Upper lobe of right lung (tissue), 1 donor: ENCODE measurements at regions not wholly inside any gene's neighbourhood (a gene's known extent, or its start where the extent isn't known, plus 50 kb on each side); places are given as distances from the start of the nearest gene placed in this dataset.

ENCODE experiments used
- ATAC-seq: fragments of 200-7000 bp; cut with Tn5 transposase; one replicate; pipeline ENCODE4 v1.9.1; 2020; ENCODE audit warnings: mild to moderate bottlenecking, moderate library complexity
- DNase-seq: peaks from one replicate; pipeline ENCODE4 v3.0.0-alpha.2; 2020
- H3K27ac ChIP-seq: fragments of 200-600 bp; one replicate; pipeline ENCODE4 v1.8.0; 2022
- H3K27me3 ChIP-seq: fragments of 200-600 bp; one replicate; pipeline ENCODE4 v1.8.0; 2022; ENCODE audit warnings: mild to moderate bottlenecking
- H3K36me3 ChIP-seq: fragments of 200-600 bp; one replicate; pipeline ENCODE4 v1.8.0; 2022
- H3K4me1 ChIP-seq: fragments of 200-600 bp; one replicate; pipeline ENCODE4 v1.8.0; 2022
- H3K4me3 ChIP-seq: fragments of 200-600 bp; one replicate; pipeline ENCODE4 v1.8.0; 2022; ENCODE audit warnings: mild to moderate bottlenecking
- H3K9me3 ChIP-seq: fragments of 200-600 bp; one replicate; pipeline ENCODE4 v1.8.0; 2022
- intact Hi-C: fragments of 100-400 bp; cut with DNase I; formaldehyde crosslinking; loops from one replicate; pipeline ENCODE4 v1.11.0; 2022
- TF ChIP-seq, protein P1 (sequence below): fragments of 200-600 bp; IDR thresholded peaks from one replicate; pipeline ENCODE4 v1.8.0; 2022; ENCODE audit warnings: antibody characterized with exemption
- donor health status: DM: no; HTN: yes; CAD: no; lungs with severe emphysema.

DNA sequence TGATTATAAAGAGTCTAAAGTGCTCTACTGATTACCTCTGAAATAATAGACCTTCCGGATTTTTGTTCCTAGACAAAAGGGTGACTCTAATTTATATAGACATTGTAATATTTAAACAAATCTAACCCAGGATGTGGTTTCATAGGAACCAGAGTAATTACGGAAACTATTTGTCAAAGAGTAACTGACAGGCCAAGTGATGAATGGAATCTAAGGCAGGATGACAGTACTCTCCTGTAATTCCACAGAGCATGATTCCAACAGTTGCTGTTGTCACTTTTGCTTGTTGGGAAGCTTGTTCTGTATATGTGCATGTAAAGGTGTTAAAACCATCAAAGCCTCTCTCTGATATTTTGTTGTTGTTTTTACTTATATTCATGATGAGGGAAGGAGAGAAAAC lies 1141.0 kb downstream of the IGSF11 start:
- Histone ChIP-seq H3K4me1 (no peaks in the 10 kb centered on the region), H3K27ac (no peak overlapping the region), H3K4me3 (no peak overlapping the region), H3K36me3 (no peaks in the 10 kb centered on the region), H3K27me3 (no peaks in the 10 kb centered on the region), H3K9me3 (no peaks in the 10 kb centered on the region)
- ATAC-seq (no peak), DNase-seq (no peak)
- intact Hi-C loops, result no loop called here
- TF ChIP-seq, protein P1, sequence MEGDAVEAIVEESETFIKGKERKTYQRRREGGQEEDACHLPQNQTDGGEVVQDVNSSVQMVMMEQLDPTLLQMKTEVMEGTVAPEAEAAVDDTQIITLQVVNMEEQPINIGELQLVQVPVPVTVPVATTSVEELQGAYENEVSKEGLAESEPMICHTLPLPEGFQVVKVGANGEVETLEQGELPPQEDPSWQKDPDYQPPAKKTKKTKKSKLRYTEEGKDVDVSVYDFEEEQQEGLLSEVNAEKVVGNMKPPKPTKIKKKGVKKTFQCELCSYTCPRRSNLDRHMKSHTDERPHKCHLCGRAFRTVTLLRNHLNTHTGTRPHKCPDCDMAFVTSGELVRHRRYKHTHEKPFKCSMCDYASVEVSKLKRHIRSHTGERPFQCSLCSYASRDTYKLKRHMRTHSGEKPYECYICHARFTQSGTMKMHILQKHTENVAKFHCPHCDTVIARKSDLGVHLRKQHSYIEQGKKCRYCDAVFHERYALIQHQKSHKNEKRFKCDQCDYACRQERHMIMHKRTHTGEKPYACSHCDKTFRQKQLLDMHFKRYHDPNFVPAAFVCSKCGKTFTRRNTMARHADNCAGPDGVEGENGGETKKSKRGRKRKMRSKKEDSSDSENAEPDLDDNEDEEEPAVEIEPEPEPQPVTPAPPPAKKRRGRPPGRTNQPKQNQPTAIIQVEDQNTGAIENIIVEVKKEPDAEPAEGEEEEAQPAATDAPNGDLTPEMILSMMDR, result no peak

DNA sequence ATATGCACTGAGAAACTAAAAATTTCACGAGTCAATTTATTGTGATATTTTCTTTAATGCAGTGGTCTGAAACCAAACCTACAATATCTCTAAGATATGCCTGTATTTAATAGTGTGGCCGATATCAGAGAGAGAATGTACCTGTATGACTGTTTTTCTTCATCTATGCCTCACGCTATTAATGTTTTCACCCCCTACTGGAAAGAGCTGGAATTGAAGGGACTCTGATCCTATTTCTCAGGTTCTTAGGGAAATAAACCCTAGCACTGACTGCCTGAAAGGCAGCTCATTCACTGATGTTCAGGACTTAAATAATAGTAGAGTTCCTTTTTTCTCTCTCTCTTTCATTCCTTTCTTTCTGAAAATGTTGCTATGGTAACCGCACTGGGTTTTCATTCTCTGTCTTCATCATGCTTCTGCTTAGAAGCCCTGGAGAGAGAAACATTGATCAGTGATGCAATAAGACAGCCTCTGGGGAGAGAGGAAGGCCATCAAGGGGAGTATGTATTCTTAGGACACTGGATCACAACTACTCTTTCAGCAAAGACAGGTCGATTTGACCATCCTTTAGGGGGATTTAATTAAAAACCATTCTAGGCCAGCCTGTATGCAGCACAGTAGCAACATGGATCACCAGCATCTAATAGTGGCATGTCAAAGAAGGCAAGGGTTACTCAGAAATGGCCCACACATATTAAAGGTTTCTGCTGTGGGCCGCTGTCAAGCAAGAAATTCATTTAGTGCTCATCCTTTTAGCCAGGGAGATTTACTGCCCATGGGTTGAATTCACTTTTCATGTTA lies 1135.7 kb downstream of the IGSF11 start:
- Histone ChIP-seq H3K4me3 (no peak overlapping the region), H3K9me3 (no peaks in the 10 kb centered on the region), H3K27me3 (no peaks in the 10 kb centered on the region), H3K27ac (no peak overlapping the region), H3K4me1 (no peaks in the 10 kb centered on the region), H3K36me3 (no peaks in the 10 kb centered on the region)
- ATAC-seq (no peak), DNase-seq (no peak)
- intact Hi-C loops, result no loop called here
- TF ChIP-seq, protein P1, result peak; percentile 28

DNA sequence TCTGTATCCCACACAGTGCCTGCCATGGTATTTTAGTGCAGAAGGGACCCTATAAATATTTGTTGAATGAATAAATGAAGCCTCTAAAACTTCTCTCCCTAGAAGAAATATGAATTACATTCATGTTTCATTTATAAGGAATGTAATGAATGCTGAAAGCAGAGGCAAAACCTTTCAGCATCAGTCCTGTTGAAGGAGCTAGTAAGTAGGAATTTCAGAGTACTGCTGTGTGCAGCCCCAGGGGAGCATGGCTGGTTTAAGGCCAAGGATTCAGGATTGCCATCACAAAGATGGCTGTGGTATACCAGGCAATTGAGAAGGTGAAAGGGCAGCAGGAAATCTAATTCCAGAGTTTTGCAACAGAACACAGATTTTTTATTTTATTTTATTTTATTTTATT lies 1131.4 kb downstream of the IGSF11 start:
- Histone ChIP-seq H3K36me3 (no peaks in the 10 kb centered on the region), H3K27me3 (no peaks in the 10 kb centered on the region), H3K9me3 (no peaks in the 10 kb centered on the region), H3K27ac (no peak overlapping the region), H3K4me3 (no peak overlapping the region), H3K4me1 (no peaks in the 10 kb centered on the region)
- intact Hi-C loops, result no loop called here
- DNase-seq, result no peak
- TF ChIP-seq, protein P1, result no peak
- ATAC-seq, result no peak

DNA sequence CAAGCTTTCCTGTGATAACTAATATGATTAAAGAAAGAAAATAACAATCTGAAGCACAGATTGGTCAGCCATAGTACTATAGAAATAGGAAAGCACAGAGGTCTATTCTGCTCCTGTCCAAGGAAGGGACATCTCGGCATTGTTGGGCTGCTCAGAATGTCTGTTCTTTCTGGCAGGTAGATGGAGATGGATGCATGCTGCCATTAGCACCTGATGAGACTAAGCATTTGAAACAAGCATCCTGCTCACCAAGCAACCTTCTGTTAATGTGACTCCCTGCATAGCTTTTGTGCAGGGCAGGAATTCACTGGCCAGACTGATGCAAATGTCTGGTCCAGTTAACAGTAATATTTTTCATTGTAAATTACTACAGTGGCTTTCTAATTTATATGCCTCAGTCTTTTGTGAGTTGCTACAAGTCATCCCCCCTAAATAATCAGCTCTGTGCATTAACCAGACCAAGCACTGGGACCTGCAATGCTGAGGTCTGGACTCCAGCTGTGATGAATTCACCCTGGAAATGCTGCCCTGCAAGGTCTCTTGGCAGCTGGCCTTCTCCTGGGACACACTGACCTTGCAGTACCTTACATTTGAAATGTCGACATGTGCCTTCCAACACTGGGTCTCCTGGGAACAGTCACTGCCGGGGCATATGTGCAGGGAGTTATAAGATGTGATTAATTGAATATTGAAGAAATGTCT lies 1123.7 kb downstream of the IGSF11 start:
- Histone ChIP-seq H3K4me3 (no peak overlapping the region), H3K4me1 (no peaks in the 10 kb centered on the region), H3K27me3 (no peaks in the 10 kb centered on the region), H3K27ac (no peak overlapping the region), H3K36me3 (no peaks in the 10 kb centered on the region), H3K9me3 (no peaks in the 10 kb centered on the region)
- TF ChIP-seq, protein P1, result no peak
- ATAC-seq (no peak), DNase-seq (no peak)
- intact Hi-C loops, result no loop called here

DNA sequence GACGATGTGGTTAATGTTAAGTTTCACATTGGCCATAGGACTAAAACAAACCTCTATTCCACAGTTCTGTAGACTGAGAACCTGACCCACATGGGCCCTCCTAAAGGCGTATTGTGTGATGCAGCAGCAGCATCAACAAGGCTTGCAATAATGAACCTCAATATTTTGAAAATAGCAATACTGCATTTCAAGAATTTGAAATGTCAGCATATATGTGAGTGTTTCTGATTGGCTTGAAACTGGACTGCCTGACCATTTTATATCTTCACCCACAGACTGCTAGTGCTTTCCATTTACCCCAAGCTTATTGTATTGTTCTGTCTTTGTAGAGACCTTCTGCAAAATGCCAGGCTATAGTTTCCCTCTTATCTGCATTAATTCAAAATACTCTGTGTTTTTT lies 1122.3 kb downstream of the IGSF11 start:
- TF ChIP-seq, protein P1, result no peak
- intact Hi-C loops, result no loop called here
- H3K36me3 ChIP-seq, result no peaks in the 10 kb centered on the region
- H3K9me3 ChIP-seq, result no peaks in the 10 kb centered on the region
- H3K4me1 ChIP-seq, result no peaks in the 10 kb centered on the region
- ATAC-seq (no peak), DNase-seq (no peak)
- no peak overlapping the region for H3K27ac ChIP-seq
- no peak overlapping the region for H3K4me3 ChIP-seq
- H3K27me3 ChIP-seq, result no peaks in the 10 kb centered on the region
